ENCODE measurements at regions not wholly inside any gene's neighbourhood (a gene's known extent, or its start where the extent isn't known, plus 50 kb on each side); places are given as distances from the start of the nearest gene placed in this dataset.

DNA sequence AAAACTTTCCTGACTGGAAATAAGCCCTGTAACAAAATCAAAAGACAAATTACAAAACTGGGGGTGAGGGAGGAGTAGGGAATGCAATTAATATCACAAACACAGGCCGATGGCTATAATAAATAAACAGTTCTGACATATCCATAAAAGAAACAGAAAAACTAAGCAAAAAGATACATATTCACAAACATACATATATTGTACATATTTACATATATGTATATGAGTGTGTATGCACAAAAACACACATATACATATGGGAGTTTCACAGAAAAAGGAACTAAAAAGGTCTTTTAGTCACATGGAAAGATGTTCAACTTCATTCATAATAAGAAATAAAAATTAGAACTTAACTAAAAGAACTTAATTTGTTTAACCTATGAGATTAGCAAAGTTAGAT, 292.7 kb downstream of the TFAP2A start:
- TF ChIP-seq POLR2A (IDR thresholded peaks at IDR 0.05; ENCODE audit: low read length) (no peak), GATA1 (IDR thresholded peaks at IDR 0.05; ENCODE audit: low read depth, low read length) (no peak)
